Muscle layer of duodenum (tissue), 2 donors: ENCODE measurements at regions not wholly inside any gene's neighbourhood (a gene's known extent, or its start where the extent isn't known, plus 50 kb on each side); places are given as distances from the start of the nearest gene placed in this dataset.

ENCODE experiments used
- H3K27ac ChIP-seq: one replicate; pipeline ENCODE4 v1.7.0; 2013; ENCODE audit warnings: mild to moderate bottlenecking, low read length
- H3K27me3 ChIP-seq: one replicate; pipeline ENCODE4 v1.7.0; 2013; ENCODE audit warnings: low read depth, mild to moderate bottlenecking, control low read depth, low read length
- H3K36me3 ChIP-seq, 2 donors: one replicate each; pipeline ENCODE4 v1.7.0; 2013; ENCODE audit warnings: low read length in 2 of 2, control low read depth in 1 of 2, mild to moderate bottlenecking in 1 of 2; ENCODE audit not compliant: insufficient read depth in 2 of 2, control insufficient read depth in 1 of 2
- H3K4me1 ChIP-seq, 2 donors: one replicate each; pipeline ENCODE4 v1.7.0; 2013; ENCODE audit warnings: low read length in 2 of 2, mild to moderate bottlenecking in 2 of 2, control low read depth in 1 of 2, moderate library complexity in 1 of 2; ENCODE audit not compliant: insufficient read depth in 2 of 2, control insufficient read depth in 1 of 2
- H3K4me3 ChIP-seq, 2 donors: one replicate each; pipeline ENCODE4 v1.7.0; 2013; ENCODE audit warnings: low read length in 2 of 2, low read depth in 1 of 2, mild to moderate bottlenecking in 1 of 2
- H3K9me3 ChIP-seq, 2 donors: one replicate each; pipeline ENCODE4 v1.7.0; 2013; ENCODE audit warnings: low read length in 2 of 2, control low read depth in 1 of 2, mild to moderate bottlenecking in 1 of 2; ENCODE audit not compliant: control insufficient read depth in 1 of 2
- donor health status: healthy.

- H3K4me1 ChIP-seq = no peaks in the 10 kb centered on the region
- H3K27ac ChIP-seq = no peak overlapping the region
- no peaks in the 10 kb centered on the region for H3K27me3 ChIP-seq
- no peak overlapping the region for H3K4me3 ChIP-seq
- H3K36me3 ChIP-seq = no peaks in the 10 kb centered on the region
- no peaks in the 10 kb centered on the region for H3K9me3 ChIP-seq
These were observed 73.3 kb downstream of the TNFSF18 start for GRCh38 chr1:172977296-172978017.

GRCh38 chr1:172978595-172978994, 72.1 kb downstream of the TNFSF18 start:
- no peaks in the 10 kb centered on the region for H3K9me3 ChIP-seq
- no peaks in the 10 kb centered on the region for H3K27me3 ChIP-seq
- no peaks in the 10 kb centered on the region for H3K4me1 ChIP-seq
- H3K27ac ChIP-seq = no peak overlapping the region
- no peaks in the 10 kb centered on the region for H3K36me3 ChIP-seq
- H3K4me3 ChIP-seq = no peak overlapping the region

GRCh38 chr1:172979828-172980227, 70.9 kb downstream of the TNFSF18 start:
- no peaks in the 10 kb centered on the region for H3K27me3 ChIP-seq
- H3K36me3 ChIP-seq = no peaks in the 10 kb centered on the region
- H3K9me3 ChIP-seq = no peaks in the 10 kb centered on the region
- H3K4me3 ChIP-seq = no peak overlapping the region
- no peaks in the 10 kb centered on the region for H3K4me1 ChIP-seq
- H3K27ac ChIP-seq = no peak overlapping the region

GRCh38 chr1:172980456-172980855, 70.3 kb downstream of the TNFSF18 start:
- no peak overlapping the region for H3K27ac ChIP-seq
- H3K4me1 ChIP-seq = no peaks in the 10 kb centered on the region
- no peaks in the 10 kb centered on the region for H3K36me3 ChIP-seq
- H3K27me3 ChIP-seq = no peaks in the 10 kb centered on the region
- H3K4me3 ChIP-seq = no peak overlapping the region
- H3K9me3 ChIP-seq = no peaks in the 10 kb centered on the region

- no peaks in the 10 kb centered on the region for H3K36me3 ChIP-seq
- no peaks in the 10 kb centered on the region for H3K9me3 ChIP-seq
- no peak overlapping the region for H3K27ac ChIP-seq
- no peaks in the 10 kb centered on the region for H3K27me3 ChIP-seq
- H3K4me1 ChIP-seq = no peaks in the 10 kb centered on the region
- no peak overlapping the region for H3K4me3 ChIP-seq
These were observed 69.8 kb downstream of the TNFSF18 start for GRCh38 chr1:172980971-172981370.
